ENCODE measurements at regions not wholly inside any gene's neighbourhood (a gene's known extent, or its start where the extent isn't known, plus 50 kb on each side); places are given as distances from the start of the nearest gene placed in this dataset.
A peak's percentile ranks its signal among the peaks of the same experiment; 100 is the strongest.

DNA sequence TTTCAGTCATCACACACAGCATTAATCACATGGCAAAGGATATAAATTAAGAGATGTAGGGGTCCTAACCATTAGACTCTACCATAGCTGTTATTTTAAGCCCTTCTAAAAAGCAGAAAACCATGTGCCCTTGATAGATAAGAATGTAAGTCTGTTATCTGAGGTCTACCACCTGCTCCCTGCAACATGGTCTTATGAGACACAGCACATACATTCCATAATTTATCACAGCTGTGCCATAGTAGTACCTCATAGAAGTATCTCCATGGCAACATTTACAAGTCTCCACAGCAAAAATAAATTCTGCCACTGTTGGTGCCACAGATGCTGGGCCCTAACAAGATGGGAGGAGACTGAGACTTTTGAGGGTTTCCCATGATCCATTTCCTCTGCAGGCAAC lies 265.4 kb downstream of the KDM5D start:
- no peaks in the 10 kb centered on the region for H3K36me3 ChIP-seq
- no peak for TF ChIP-seq POLR2A (IDR thresholded peaks at IDR 0.05)
- H3K27me3 ChIP-seq: no peaks in the 10 kb centered on the region
- no peaks in the 10 kb centered on the region for H3K4me1 ChIP-seq
- no peak overlapping the region for H3K27ac ChIP-seq
- DNase-seq (no peak), ATAC-seq (no peak)
- no peaks in the 10 kb centered on the region for H3K9me3 ChIP-seq
- intact Hi-C loops (cut with DNase I): no loop called here
- no peak overlapping the region for H3K4me3 ChIP-seq

DNA sequence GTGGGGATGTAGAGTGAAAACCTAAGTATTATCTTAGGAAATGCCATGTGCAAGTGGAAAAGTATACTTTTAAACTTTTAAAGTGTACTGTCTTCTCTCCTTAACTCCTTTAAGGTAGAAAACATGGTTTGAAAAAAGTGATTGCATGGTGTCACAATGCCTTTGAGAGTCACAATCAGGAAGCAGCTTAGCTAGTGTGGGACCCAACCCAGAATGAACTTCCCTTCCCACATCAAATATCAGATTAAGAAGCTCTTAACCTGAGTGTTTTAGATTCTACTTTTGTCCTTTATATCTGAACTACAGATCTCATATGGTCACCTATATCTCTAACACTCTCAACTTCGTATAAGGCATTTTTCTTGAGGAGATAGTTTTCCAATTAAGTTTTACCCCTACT lies 266.6 kb downstream of the KDM5D start:
- intact Hi-C loops (cut with DNase I): no loop called here

DNA sequence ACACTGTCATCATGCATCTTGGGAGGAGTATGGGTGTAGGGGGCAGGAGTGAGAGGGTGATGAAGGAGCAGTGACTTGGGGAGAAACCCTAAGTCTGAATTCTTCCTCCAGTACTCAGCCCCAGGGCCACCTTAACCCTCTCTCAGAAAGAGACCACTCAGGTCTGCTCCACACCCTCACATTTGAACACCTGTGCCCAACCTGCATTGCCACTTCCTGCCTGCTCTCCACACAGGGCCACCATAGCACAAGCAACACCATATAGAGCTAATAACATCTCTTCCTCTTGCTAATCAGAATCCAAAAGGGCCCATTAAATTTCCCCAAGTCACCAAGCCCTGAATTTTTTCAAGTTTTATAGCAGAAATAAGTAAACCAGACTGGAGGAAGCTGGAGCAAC lies 278.7 kb downstream of the KDM5D start:
- Histone ChIP-seq H3K27ac (no peak overlapping the region), H3K36me3 (no peaks in the 10 kb centered on the region), H3K4me1 (no peaks in the 10 kb centered on the region), H3K27me3 (no peaks in the 10 kb centered on the region), H3K9me3 (no peaks in the 10 kb centered on the region), H3K4me3 (no peak overlapping the region)
- ATAC-seq (no peak), DNase-seq (no peak)
- TF ChIP-seq, protein P1, sequence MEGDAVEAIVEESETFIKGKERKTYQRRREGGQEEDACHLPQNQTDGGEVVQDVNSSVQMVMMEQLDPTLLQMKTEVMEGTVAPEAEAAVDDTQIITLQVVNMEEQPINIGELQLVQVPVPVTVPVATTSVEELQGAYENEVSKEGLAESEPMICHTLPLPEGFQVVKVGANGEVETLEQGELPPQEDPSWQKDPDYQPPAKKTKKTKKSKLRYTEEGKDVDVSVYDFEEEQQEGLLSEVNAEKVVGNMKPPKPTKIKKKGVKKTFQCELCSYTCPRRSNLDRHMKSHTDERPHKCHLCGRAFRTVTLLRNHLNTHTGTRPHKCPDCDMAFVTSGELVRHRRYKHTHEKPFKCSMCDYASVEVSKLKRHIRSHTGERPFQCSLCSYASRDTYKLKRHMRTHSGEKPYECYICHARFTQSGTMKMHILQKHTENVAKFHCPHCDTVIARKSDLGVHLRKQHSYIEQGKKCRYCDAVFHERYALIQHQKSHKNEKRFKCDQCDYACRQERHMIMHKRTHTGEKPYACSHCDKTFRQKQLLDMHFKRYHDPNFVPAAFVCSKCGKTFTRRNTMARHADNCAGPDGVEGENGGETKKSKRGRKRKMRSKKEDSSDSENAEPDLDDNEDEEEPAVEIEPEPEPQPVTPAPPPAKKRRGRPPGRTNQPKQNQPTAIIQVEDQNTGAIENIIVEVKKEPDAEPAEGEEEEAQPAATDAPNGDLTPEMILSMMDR (IDR thresholded peaks at IDR 0.05): no peak
- no peak for TF ChIP-seq POLR2A (IDR thresholded peaks at IDR 0.05)
- intact Hi-C loops (cut with DNase I): no loop called here

More for the DNA sequence above, 266.6 kb downstream of the KDM5D start:
- H3K4me1 ChIP-seq: no peaks in the 10 kb centered on the region
- DNase-seq: no peak
- H3K27ac ChIP-seq: no peak overlapping the region
- ATAC-seq: no peak
- TF ChIP-seq, protein P1 (IDR thresholded peaks at IDR 0.05): no peak
- no peak for TF ChIP-seq POLR2A (IDR thresholded peaks at IDR 0.05)
- no peaks in the 10 kb centered on the region for H3K9me3 ChIP-seq
- no peaks in the 10 kb centered on the region for H3K36me3 ChIP-seq
- WGBS, 4 donors: 39 to 48% methylated on average over 1 of the region's 1 CpG; no CpG with 5 or more reads in 2 of the 4 donors
- H3K27me3 ChIP-seq: no peaks in the 10 kb centered on the region
- no peak overlapping the region for H3K4me3 ChIP-seq

DNA sequence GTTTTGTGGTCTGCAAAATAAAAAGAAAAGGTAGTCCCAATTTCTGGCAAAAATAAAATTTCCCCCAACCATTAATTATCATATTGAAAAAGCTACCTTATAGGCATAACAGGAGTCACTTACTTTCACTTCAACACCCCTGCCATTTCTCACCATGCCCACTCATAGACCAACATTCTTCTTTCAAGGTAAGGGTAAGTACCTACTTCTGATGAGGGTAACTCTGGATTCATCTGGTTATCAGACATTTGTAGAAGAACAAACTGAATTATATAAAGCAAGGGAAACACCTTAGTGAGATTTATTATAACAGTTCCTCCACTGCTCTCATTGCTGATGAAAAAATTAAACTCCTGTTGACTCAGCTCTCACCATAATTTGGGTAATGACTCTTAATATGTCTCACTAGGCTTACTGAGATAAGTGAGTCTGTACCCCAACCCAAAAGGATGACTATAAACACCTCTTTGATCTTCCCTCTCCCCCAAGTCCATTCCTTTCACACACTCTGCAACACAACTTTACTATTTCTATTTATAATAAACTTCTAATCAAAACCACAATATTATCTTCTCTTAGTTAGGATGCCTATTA lies 287.6 kb downstream of the KDM5D start:
- ATAC-seq (no peak), DNase-seq (no peak)
- no peaks in the 10 kb centered on the region for H3K27me3 ChIP-seq
- intact Hi-C loops (cut with DNase I): no loop called here
- H3K9me3 ChIP-seq: no peaks in the 10 kb centered on the region
- H3K4me3 ChIP-seq: no peak overlapping the region
- H3K36me3 ChIP-seq: no peaks in the 10 kb centered on the region
- no peak overlapping the region for H3K27ac ChIP-seq
- TF ChIP-seq POLR2A (IDR thresholded peaks at IDR 0.05): no peak
- TF ChIP-seq, protein P1 (IDR thresholded peaks at IDR 0.05): no peak
- H3K4me1 ChIP-seq: no peaks in the 10 kb centered on the region

DNA sequence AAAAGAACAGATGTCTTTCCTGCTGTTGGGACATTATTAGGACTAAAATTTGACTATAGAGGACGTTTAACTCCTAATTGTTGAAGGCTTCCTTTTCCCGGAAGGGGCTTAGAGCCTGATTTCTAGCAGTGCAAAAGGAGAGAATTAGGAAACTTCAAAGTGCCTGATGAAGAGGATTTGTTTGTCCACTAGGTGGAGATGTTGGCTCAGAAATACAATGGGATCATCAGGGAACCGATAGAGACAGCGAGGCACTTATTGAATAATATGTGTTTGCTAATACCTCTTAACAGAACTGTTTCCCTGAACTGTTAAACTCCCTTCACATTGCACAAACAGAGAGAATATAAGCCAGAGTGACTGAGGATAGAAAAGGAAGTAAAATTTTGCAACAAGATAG lies 311.5 kb downstream of the KDM5D start:
- ATAC-seq: no peak
- intact Hi-C loops (cut with DNase I): loop anchor here in 2 of 10 donors (5.0 to 10.0 kb wide), 2 partner anchors 1309 to 1312 kb away; no protein-coding TSS in a partner anchor
- no peak for TF ChIP-seq POLR2A (IDR thresholded peaks at IDR 0.05)
- TF ChIP-seq, protein P1 (IDR thresholded peaks at IDR 0.05): peak in 8 of 12 donors; percentile 29 to 62 (median 54)
- 4 to 7% methylated on average over 4 of the region's 4 CpGs; no CpG with 5 or more reads in 2 of the 4 donors for WGBS, 4 donors
- no peak overlapping the region for H3K27ac ChIP-seq
- H3K4me3 ChIP-seq: no peak overlapping the region
- no peaks in the 10 kb centered on the region for H3K9me3 ChIP-seq
- H3K27me3 ChIP-seq: no peaks in the 10 kb centered on the region
- DNase-seq: peak in 1 of 5 donors; percentile 5
- H3K36me3 ChIP-seq: no peaks in the 10 kb centered on the region
- no peaks in the 10 kb centered on the region for H3K4me1 ChIP-seq
